Right ventricle myocardium inferior (tissue), 1 donor: ENCODE measurements at regions not wholly inside any gene's neighbourhood (a gene's known extent, or its start where the extent isn't known, plus 50 kb on each side); places are given as distances from the start of the nearest gene placed in this dataset.
"Not testable (repeated sequence)": the region's sequence is repeated elsewhere in the genome, so short reads cannot be mapped to it uniquely, and the experiment has no call there.

Experiments used
- ATAC-seq: fragments of 200-7000 bp; cut with Tn5 transposase; one replicate; pipeline ENCODE4 v1.9.1; 2020; ENCODE audit warnings: mild to moderate bottlenecking, moderate library complexity
- DNase-seq: peaks from one replicate; pipeline ENCODE4 v3.0.0; 2021; ENCODE audit errors: missing footprints
- intact Hi-C: fragments of 100-400 bp; cut with DNase I; formaldehyde crosslinking; loops from one replicate; pipeline ENCODE4 v1.11.0; 2022
- donor health status: DM: no; HTN: yes; CAD: no; lungs with severe emphysema.

GRCh38 chr15:63434576-63435186, 53.0 kb upstream of the CA12 start:
- intact Hi-C loops: no loop called here
- DNase-seq (no peak), ATAC-seq (no peak)

- ATAC-seq: no peak
- DNase-seq: no peak
- intact Hi-C loops: no loop called here
Observed at GRCh38 chr15:63435204-63435820, 53.7 kb upstream of the CA12 start.

GRCh38 chr15:63436341-63436740, 54.7 kb upstream of the CA12 start:
- DNase-seq (no peak), ATAC-seq (no peak)
- intact Hi-C loops: no loop called here

- intact Hi-C loops: no loop called here
- peak; percentile 91 for DNase-seq
- ATAC-seq: peak; percentile 74
Observed at GRCh38 chr15:63436872-63437375, 55.3 kb upstream of the CA12 start.

DNA sequence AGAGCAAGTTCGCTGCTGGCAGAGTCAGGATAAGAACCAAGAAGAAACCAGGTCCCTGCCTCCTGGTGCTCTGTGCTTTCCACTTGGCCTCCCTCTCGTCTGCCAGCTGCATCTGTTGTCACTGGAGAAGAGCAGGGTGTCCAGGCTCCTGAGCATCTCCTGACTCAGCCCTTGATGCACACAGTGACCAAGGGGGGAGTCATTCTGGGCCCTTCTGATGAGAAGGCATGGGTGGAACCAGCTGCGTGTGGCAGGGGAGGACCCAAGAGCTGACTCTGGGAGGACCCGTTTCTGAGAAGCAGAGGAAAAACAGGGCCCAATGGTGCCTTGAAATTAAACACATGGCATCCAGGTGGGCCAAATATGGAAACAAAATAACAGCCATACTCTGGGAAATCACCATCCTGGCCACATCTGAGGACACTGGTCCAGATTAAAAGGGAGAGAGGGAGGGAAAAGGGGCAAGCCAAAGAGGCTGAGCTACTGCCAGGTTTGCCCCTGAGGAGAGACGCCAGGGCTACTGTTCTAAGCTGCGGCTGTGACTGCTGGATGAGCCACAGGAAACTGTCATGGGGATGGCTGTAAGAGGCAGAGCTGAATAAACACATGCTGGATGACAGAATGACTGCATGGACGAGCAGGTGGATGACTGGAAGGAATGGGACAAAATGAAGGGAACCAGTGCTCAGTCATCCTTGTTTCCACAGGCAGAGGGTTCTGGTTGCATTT, 58.1 kb upstream of the CA12 start:
- no peak for ATAC-seq
- intact Hi-C loops: no loop called here
- DNase-seq: no peak

GRCh38 chr15:63440265-63440648, 58.6 kb upstream of the CA12 start:
- intact Hi-C loops: no loop called here
- ATAC-seq: no peak
- DNase-seq: no peak

DNA sequence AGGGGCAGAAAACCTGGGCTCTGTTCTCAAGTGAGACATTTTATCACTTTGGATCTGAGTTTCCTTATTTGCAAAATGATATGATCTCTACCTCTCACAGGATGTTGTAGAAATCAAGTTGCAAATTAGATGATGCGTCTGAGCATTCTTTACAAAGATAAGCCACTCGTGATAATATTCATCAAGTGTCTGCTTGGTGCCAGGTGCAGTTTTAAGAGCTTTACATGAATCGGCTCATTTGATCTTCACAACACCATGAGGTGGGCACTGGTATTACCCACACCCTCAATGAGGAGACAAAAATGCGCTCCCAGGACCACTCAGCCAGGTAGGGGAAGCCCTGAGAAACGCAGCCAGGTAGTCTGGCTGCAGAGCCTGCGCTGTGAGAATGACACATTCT, 59.1 kb upstream of the CA12 start:
- no peak for ATAC-seq
- DNase-seq: no peak
- intact Hi-C loops: no loop called here

- ATAC-seq (no peak), DNase-seq (no peak)
- intact Hi-C loops: no loop called here
Observed at GRCh38 chr15:63441266-63441665, 59.6 kb upstream of the CA12 start.

GRCh38 chr15:63442080-63442479, 60.4 kb upstream of the CA12 start:
- DNase-seq: no peak

DNA sequence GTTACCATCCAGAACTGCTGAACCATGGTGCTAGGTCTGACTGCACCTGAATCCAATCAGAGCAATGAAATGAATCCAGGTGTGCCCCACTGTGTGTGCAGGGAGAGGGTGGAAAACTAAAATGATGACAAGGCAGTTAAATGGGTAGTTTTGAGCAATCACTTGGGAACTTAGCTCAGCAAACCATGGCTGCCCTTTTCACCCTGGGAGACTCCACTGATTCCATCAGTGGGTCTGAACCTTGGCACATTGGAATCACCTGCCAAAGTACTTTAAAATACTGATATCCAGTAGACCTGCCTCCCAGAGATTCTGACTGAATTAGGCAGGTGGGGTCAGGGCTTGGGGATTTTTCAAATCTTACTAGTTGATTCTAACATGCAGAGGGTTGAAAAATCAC, 59.8 kb upstream of the USP3 start:
- intact Hi-C loops: no loop called here
- ATAC-seq: no peak

More at GRCh38 chr15:63442080-63442479, 60.4 kb upstream of the CA12 start:
- intact Hi-C loops: no loop called here
- no peak for ATAC-seq

DNA sequence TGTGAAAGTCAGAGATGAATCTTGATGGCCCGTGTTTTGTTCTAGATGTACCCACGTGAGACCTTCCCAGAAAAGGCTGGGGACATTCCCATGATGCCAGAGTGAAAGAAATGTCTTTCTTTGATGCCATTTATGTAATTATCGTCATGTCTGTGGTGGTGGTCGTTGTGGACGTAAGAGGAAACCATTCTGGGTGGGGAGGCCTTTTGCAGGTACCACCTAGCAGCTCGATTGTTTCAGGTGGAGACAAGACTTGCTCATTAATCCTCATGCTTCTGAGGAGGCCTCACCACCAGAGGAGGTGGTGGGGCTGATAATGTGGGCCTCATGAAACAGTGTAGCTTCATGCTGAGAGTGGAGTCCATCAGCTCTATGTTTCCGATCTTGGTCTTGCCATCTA, 58.1 kb upstream of the USP3 start:
- ATAC-seq (no peak), DNase-seq (no peak)
- intact Hi-C loops: no loop called here

More for the DNA sequence above, 59.8 kb upstream of the USP3 start:
- DNase-seq: no peak

DNA sequence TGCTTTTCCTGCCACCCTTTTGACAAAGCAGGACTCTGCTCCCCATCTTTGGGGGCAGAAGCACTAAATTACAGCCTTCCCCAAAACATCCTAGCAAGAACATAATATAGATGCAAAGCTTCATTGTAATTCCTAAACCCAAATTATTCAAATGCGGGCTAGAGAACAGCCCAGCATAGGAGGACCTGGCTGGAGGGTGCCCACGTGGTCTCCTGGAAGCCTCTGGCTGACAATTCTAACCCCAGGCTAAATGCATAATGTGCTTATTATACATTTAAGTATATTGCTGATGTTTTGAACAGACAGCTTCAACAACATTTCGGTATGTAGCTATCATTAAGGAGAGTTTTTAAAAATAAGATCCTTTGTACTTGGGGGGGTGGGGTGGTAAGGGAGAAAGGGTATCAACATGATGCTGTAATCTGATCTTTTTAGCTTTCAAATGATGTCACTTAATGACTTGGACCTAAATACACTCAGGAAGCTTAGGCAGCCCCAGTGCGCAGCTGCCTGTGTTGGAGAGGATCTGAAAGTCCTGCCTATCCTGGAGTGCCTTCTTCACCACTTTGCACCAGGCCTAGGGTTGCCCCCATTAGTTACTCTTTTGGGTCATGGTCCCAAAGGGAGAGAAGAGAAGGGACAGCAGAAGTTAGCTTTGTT, 57.2 kb upstream of the USP3 start:
- no peak for ATAC-seq
- no peak for DNase-seq
- intact Hi-C loops: no loop called here

- peak; percentile 39 for ATAC-seq
- no peak for DNase-seq
- intact Hi-C loops: no loop called here
Observed at GRCh38 chr15:63448266-63448665, 56.1 kb upstream of the USP3 start.

DNA sequence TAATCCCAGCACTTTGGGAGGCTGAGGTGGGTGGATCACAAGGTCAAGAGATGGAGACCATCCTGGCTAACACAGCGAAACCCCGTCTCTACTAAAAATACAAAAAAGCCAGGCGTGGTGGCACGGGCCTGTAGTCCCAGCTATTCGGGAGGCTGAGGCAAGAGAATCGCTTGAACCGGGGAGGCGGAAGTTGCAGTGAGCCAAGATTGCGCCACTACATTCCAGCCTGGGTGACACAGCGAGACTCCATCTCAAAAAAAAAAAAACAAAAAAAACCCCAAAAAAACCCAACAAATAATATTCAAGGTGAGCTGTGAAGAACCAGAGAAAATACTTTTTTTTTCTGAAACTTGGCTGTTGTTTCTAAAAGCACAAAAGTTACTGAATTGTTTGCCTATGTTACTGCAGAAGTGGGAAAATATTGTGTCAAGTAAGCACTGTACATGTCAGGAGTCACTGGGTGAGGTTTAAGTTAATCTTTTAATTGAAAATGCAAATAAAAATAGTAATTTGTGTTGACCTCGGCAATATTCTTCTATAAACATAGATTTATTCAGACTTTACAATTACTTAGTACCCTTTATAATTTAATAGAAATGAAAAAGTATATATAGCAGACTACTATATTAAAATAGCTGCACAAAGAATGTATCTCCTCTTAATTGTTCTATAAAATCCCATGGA, 55.4 kb upstream of the USP3 start:
- intact Hi-C loops: not testable (repeated sequence)

DNA sequence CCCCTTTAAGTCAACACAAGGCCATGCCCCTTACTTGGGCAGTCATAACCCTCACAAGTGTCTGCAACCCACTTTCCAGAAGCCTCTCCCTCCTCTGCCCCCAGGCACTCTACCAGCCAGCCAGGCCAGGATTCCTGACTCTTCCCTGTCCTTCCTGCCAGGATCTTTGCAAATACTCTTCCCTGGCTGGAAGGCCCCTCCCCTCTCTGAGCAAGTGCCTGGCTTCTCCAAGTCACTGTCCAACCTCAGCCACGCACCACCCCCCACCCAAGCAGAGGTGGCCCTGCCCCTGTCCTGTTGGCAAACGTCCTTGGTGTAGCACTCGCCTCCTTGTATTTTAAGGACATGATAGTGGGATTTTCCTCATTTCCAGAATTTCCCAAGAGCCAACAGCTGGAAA, 54.7 kb upstream of the USP3 start:
- DNase-seq: no peak
- no peak for ATAC-seq
- intact Hi-C loops: no loop called here

More for the DNA sequence above, 55.4 kb upstream of the USP3 start:
- not testable (repeated sequence) for ATAC-seq
- peak; percentile 78 for DNase-seq

- ATAC-seq: no peak
- intact Hi-C loops: no loop called here
Observed at GRCh38 chr15:63450884-63451225, 53.5 kb upstream of the USP3 start.

DNA sequence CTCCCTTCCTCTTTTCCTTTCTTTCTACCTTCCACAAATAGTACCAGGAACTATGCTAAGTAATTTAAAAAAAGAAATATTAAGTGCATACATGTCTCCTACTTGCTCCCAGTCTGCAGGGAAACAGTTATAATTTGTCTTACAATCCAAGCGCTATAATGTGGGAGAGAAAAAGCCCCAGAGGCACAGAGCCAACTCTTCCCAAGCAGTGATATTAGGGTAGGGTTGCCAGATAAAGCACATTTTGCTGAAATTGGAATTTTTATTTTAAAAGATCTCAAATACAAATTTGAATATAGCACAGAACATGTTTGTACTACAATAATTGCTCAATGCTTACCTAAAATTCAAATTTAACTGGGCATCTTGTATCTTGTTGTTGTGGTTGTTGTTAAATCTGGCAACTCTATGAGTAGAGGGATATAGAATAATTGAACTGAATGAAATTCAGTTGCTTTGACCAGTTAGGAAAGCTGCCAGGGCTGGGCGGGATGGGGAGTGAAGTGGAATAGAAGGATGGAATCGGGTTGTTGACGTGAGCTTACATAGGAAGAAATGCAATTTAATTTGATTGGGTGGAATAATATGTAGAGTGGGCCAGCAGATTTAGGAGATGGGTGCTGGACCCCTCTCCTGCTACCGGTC, 52.6 kb upstream of the USP3 start:
- ATAC-seq: no peak
- intact Hi-C loops: no loop called here
- no peak for DNase-seq

More at GRCh38 chr15:63450884-63451225, 53.5 kb upstream of the USP3 start:
- no peak for DNase-seq

DNA sequence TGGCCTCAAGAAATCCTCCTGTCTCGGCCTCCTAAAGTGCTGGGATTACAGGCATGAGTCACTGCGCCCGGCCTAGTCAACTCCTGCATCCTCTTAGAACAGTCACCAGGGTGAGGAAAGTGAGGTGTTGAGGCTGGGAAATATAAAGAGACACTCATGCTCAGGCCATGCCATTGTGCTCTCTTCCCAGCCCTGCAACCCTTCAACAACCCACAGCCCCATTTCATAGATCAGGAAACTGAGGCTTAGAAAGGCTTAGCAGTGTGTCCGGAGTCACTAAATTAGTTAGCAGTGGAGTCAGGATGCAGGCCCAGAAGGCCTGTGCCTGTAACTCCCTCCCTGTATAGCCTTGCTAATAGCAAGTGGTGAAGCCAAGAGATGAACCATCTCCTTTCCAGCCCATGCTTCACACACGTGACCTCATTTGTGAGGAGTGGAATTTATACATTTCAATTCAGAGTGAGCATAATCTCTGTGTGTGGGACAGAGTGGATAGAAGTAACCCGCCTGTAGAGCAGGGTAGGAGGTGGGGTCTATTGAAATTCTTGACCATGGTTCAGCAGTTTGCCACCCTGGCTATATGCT, 51.7 kb upstream of the USP3 start:
- DNase-seq: no peak
- ATAC-seq: no peak
- intact Hi-C loops: no loop called here
